ENCODE measurements at regions not wholly inside any gene's neighbourhood (a gene's known extent, or its start where the extent isn't known, plus 50 kb on each side); places are given as distances from the start of the nearest gene placed in this dataset.
A peak's percentile ranks its signal among the peaks of the same experiment; 100 is the strongest.
"Not testable (repeated sequence)": the region's sequence is repeated elsewhere in the genome, so short reads cannot be mapped to it uniquely, and the experiment has no call there.

GRCh38 chr19:30680399-30680798 is 308.2 kb downstream of the ZNF536 start:
- DNase-seq; H3K27me3 ChIP-seq (ENCODE audit: insufficient read depth, low read length, poor library complexity, severe bottlenecking); H3K9me3 Mint-ChIP-seq; H3K4me1 ChIP-seq (ENCODE audit: insufficient read depth, low read length); H3K4me1 Mint-ChIP-seq; H3K27ac ChIP-seq (ENCODE audit: low read depth, low read length); H3K4me3 ChIP-seq (ENCODE audit: low read length); H3K4me3 Mint-ChIP-seq; H3K36me3 ChIP-seq (ENCODE audit: insufficient read depth, low read length); H3K27ac Mint-ChIP-seq; CTCF ChIA-PET; POLR2A ChIA-PET; H3K36me3 Mint-ChIP-seq; H3K9me3 ChIP-seq (ENCODE audit: low read length): not testable (repeated sequence)
- H3K27me3 Mint-ChIP-seq: peaks cover 3 to 29% of the 10 kb centered on the region in 2 donors

GRCh38 chr19:30679789-30680188 is 307.6 kb downstream of the ZNF536 start:
- POLR2A ChIA-PET: no interaction called here
- no peaks in the 10 kb centered on the region for H3K36me3 Mint-ChIP-seq

GRCh38 chr19:30679153-30679702 is 307.0 kb downstream of the ZNF536 start:
- H3K27ac Mint-ChIP-seq: no peak overlapping the region
- peaks cover 3 to 31% of the 10 kb centered on the region in 2 donors for H3K27me3 Mint-ChIP-seq
- H3K4me1 Mint-ChIP-seq: no peaks in the 10 kb centered on the region
- ChIA-PET POLR2A (no interaction called here), CTCF (interaction anchor here (1.3 to 1.5 kb wide), 2 partner anchors 10 to 1545 kb away, joined by 3 to 4 read pairs; no protein-coding TSS in a partner anchor)
- H3K27ac ChIP-seq (ENCODE audit: low read depth, low read length): no peak overlapping the region
- H3K9me3 ChIP-seq (ENCODE audit: low read length): no peaks in the 10 kb centered on the region
- no peaks in the 10 kb centered on the region for H3K4me1 ChIP-seq (ENCODE audit: insufficient read depth, low read length)
- H3K4me3 Mint-ChIP-seq: no peak overlapping the region
- H3K36me3 ChIP-seq (ENCODE audit: insufficient read depth, low read length): no peaks in the 10 kb centered on the region
- DNase-seq: no peak
- H3K9me3 Mint-ChIP-seq: no peaks in the 10 kb centered on the region
- H3K36me3 Mint-ChIP-seq: no peaks in the 10 kb centered on the region
- no peak overlapping the region for H3K4me3 ChIP-seq (ENCODE audit: low read length)
- no peaks in the 10 kb centered on the region for H3K27me3 ChIP-seq (ENCODE audit: insufficient read depth, low read length, poor library complexity, severe bottlenecking)

More at GRCh38 chr19:30679789-30680188, 307.6 kb downstream of the ZNF536 start:
- peaks cover 3 to 26% of the 10 kb centered on the region in 2 donors for H3K27me3 Mint-ChIP-seq
- Histone ChIP-seq H3K27me3 (ENCODE audit: insufficient read depth, low read length, poor library complexity, severe bottlenecking) (no peaks in the 10 kb centered on the region), H3K27ac (ENCODE audit: low read depth, low read length) (no peak overlapping the region), H3K4me1 (ENCODE audit: insufficient read depth, low read length) (no peaks in the 10 kb centered on the region), H3K4me3 (ENCODE audit: low read length) (no peak overlapping the region), H3K36me3 (ENCODE audit: insufficient read depth, low read length) (no peaks in the 10 kb centered on the region), H3K9me3 (ENCODE audit: low read length) (no peaks in the 10 kb centered on the region)
- no peak for DNase-seq
- no peak overlapping the region for H3K27ac Mint-ChIP-seq
- H3K4me1 Mint-ChIP-seq: no peaks in the 10 kb centered on the region
- no peaks in the 10 kb centered on the region for H3K9me3 Mint-ChIP-seq
- CTCF ChIA-PET: no interaction called here
- no peak overlapping the region for H3K4me3 Mint-ChIP-seq

GRCh38 chr19:30678168-30678567 is 306.0 kb downstream of the ZNF536 start:
- peaks cover 3 to 29% of the 10 kb centered on the region in 2 donors for H3K27me3 Mint-ChIP-seq
- Histone ChIP-seq H3K27me3 (ENCODE audit: insufficient read depth, low read length, poor library complexity, severe bottlenecking) (no peaks in the 10 kb centered on the region), H3K4me1 (ENCODE audit: insufficient read depth, low read length) (no peaks in the 10 kb centered on the region), H3K27ac (ENCODE audit: low read depth, low read length) (no peak overlapping the region), H3K9me3 (ENCODE audit: low read length) (no peaks in the 10 kb centered on the region), H3K4me3 (ENCODE audit: low read length) (no peak overlapping the region), H3K36me3 (ENCODE audit: insufficient read depth, low read length) (no peaks in the 10 kb centered on the region)
- no peaks in the 10 kb centered on the region for H3K36me3 Mint-ChIP-seq
- POLR2A ChIA-PET: no interaction called here
- H3K4me3 Mint-ChIP-seq: no peak overlapping the region
- H3K27ac Mint-ChIP-seq: no peak overlapping the region
- H3K4me1 Mint-ChIP-seq: no peaks in the 10 kb centered on the region
- DNase-seq: no peak
- H3K9me3 Mint-ChIP-seq: no peaks in the 10 kb centered on the region
- CTCF ChIA-PET: interaction anchor here (1.3 to 1.5 kb wide), 2 partner anchors 9 to 1546 kb away, joined by 3 to 4 read pairs; no protein-coding TSS in a partner anchor

- Mint-ChIP-seq H3K9me3 (no peaks in the 10 kb centered on the region), H3K4me3 (no peak overlapping the region), H3K27ac (no peak overlapping the region), H3K27me3 (peaks cover under 1 to 25% of the 10 kb centered on the region in 2 donors), H3K36me3 (no peaks in the 10 kb centered on the region), H3K4me1 (no peaks in the 10 kb centered on the region)
- no peak for DNase-seq
- H3K27me3 ChIP-seq (ENCODE audit: insufficient read depth, low read length, poor library complexity, severe bottlenecking): no peaks in the 10 kb centered on the region
- no peaks in the 10 kb centered on the region for H3K36me3 ChIP-seq (ENCODE audit: insufficient read depth, low read length)
- H3K4me1 ChIP-seq (ENCODE audit: insufficient read depth, low read length): no peaks in the 10 kb centered on the region
- H3K9me3 ChIP-seq (ENCODE audit: low read length): no peaks in the 10 kb centered on the region
- CTCF ChIA-PET: interaction anchor here (1.2 kb wide), 1 partner anchor 1547 kb away, joined by 4 read pairs; no protein-coding TSS in a partner anchor
- H3K4me3 ChIP-seq (ENCODE audit: low read length): no peak overlapping the region
- no peak overlapping the region for H3K27ac ChIP-seq (ENCODE audit: low read depth, low read length)
- POLR2A ChIA-PET: no interaction called here
Observed at GRCh38 chr19:30677702-30678101, 305.5 kb downstream of the ZNF536 start.

- CTCF ChIA-PET: interaction anchor here (1.2 kb wide), 1 partner anchor 1547 kb away, joined by 4 read pairs; no protein-coding TSS in a partner anchor
- no peak for DNase-seq
Observed at GRCh38 chr19:30676990-30677679, 305.0 kb downstream of the ZNF536 start.

GRCh38 chr19:30675086-30675485 is 302.9 kb downstream of the ZNF536 start:
- DNase-seq: no peak
- Histone ChIP-seq H3K27ac (ENCODE audit: low read depth, low read length) (no peak overlapping the region), H3K4me3 (ENCODE audit: low read length) (no peak overlapping the region), H3K9me3 (ENCODE audit: low read length) (no peaks in the 10 kb centered on the region), H3K36me3 (ENCODE audit: insufficient read depth, low read length) (no peaks in the 10 kb centered on the region), H3K27me3 (ENCODE audit: insufficient read depth, low read length, poor library complexity, severe bottlenecking) (no peaks in the 10 kb centered on the region), H3K4me1 (ENCODE audit: insufficient read depth, low read length) (no peaks in the 10 kb centered on the region)
- H3K4me3 Mint-ChIP-seq: no peak overlapping the region
- H3K4me1 Mint-ChIP-seq: no peaks in the 10 kb centered on the region
- H3K36me3 Mint-ChIP-seq: no peaks in the 10 kb centered on the region
- POLR2A ChIA-PET: no interaction called here
- peak overlapping the region in 1 of 8 donors; percentile 75 for H3K27ac Mint-ChIP-seq
- peaks cover 0 to 3% (median 0%) of the 10 kb centered on the region in 5 donors for H3K9me3 Mint-ChIP-seq
- H3K27me3 Mint-ChIP-seq: peaks cover 0 to 31% of the 10 kb centered on the region in 2 donors
- CTCF ChIA-PET: interaction anchor here (1.7 kb wide), 1 partner anchor 9 kb away, joined by 9 read pairs; no protein-coding TSS in a partner anchor

More at GRCh38 chr19:30676990-30677679, 305.0 kb downstream of the ZNF536 start:
- H3K4me3 Mint-ChIP-seq: no peak overlapping the region
- Histone ChIP-seq H3K4me3 (ENCODE audit: low read length) (no peak overlapping the region), H3K9me3 (ENCODE audit: low read length) (no peaks in the 10 kb centered on the region), H3K4me1 (ENCODE audit: insufficient read depth, low read length) (no peaks in the 10 kb centered on the region), H3K27me3 (ENCODE audit: insufficient read depth, low read length, poor library complexity, severe bottlenecking) (no peaks in the 10 kb centered on the region), H3K36me3 (ENCODE audit: insufficient read depth, low read length) (no peaks in the 10 kb centered on the region), H3K27ac (ENCODE audit: low read depth, low read length) (no peak overlapping the region)
- no peaks in the 10 kb centered on the region for H3K4me1 Mint-ChIP-seq
- H3K27ac Mint-ChIP-seq: no peak overlapping the region
- peaks cover 0 to 29% of the 10 kb centered on the region in 2 donors for H3K27me3 Mint-ChIP-seq
- H3K9me3 Mint-ChIP-seq: no peaks in the 10 kb centered on the region
- POLR2A ChIA-PET: no interaction called here
- no peaks in the 10 kb centered on the region for H3K36me3 Mint-ChIP-seq

- Mint-ChIP-seq H3K9me3 (peaks cover 0 to 3% (median 0%) of the 10 kb centered on the region in 5 donors), H3K4me1 (no peaks in the 10 kb centered on the region), H3K36me3 (no peaks in the 10 kb centered on the region), H3K27me3 (peaks cover 1 to 32% of the 10 kb centered on the region in 2 donors), H3K27ac (no peak overlapping the region), H3K4me3 (no peak overlapping the region)
- no peak overlapping the region for H3K27ac ChIP-seq (ENCODE audit: low read depth, low read length)
- no peaks in the 10 kb centered on the region for H3K4me1 ChIP-seq (ENCODE audit: insufficient read depth, low read length)
- H3K27me3 ChIP-seq (ENCODE audit: insufficient read depth, low read length, poor library complexity, severe bottlenecking): no peaks in the 10 kb centered on the region
- DNase-seq: no peak
- no peaks in the 10 kb centered on the region for H3K36me3 ChIP-seq (ENCODE audit: insufficient read depth, low read length)
- H3K4me3 ChIP-seq (ENCODE audit: low read length): no peak overlapping the region
- ChIA-PET POLR2A (no interaction called here), CTCF (interaction anchor here (1.5 to 1.7 kb wide), 2 partner anchors 9 to 1549 kb away, joined by 3 to 9 read pairs; no protein-coding TSS in a partner anchor)
- no peaks in the 10 kb centered on the region for H3K9me3 ChIP-seq (ENCODE audit: low read length)
Observed at GRCh38 chr19:30674656-30675055, 302.5 kb downstream of the ZNF536 start.

Data from CD8-positive, alpha-beta memory T cell (primary cell).